ENCODE measurements at regions not wholly inside any gene's neighbourhood (a gene's known extent, or its start where the extent isn't known, plus 50 kb on each side); places are given as distances from the start of the nearest gene placed in this dataset.

DNA sequence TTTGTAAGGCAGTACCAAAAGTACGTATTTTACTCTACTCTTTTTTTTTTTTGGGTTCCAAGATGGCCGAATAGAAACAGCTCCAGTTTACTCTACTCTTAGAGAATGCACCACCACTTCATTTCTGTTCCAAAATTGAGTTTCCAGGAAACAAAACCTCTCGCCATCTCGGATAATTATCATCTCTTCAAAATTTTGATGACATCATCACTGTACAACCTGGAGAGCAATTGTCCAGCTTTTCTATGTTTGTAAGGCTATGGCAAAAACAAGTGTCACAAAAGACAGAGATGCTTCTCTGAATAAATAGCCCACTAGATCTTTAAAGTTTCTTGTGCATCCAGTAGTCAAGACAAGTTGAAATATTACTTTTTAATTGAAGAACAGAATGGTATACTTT, 1631.9 kb upstream of the CDH6 start:
- TF ChIP-seq, protein P1, sequence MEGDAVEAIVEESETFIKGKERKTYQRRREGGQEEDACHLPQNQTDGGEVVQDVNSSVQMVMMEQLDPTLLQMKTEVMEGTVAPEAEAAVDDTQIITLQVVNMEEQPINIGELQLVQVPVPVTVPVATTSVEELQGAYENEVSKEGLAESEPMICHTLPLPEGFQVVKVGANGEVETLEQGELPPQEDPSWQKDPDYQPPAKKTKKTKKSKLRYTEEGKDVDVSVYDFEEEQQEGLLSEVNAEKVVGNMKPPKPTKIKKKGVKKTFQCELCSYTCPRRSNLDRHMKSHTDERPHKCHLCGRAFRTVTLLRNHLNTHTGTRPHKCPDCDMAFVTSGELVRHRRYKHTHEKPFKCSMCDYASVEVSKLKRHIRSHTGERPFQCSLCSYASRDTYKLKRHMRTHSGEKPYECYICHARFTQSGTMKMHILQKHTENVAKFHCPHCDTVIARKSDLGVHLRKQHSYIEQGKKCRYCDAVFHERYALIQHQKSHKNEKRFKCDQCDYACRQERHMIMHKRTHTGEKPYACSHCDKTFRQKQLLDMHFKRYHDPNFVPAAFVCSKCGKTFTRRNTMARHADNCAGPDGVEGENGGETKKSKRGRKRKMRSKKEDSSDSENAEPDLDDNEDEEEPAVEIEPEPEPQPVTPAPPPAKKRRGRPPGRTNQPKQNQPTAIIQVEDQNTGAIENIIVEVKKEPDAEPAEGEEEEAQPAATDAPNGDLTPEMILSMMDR (IDR thresholded peaks at IDR 0.05; ENCODE audit: control insufficient read depth, insufficient read depth, low read depth, low read length, missing control alignments), result no peak
- no peak for DNase-seq (ENCODE audit: low read depth)
- no peak overlapping the region for H3K4me3 ChIP-seq (ENCODE audit: control insufficient read depth, low read depth, low read length)

DNA sequence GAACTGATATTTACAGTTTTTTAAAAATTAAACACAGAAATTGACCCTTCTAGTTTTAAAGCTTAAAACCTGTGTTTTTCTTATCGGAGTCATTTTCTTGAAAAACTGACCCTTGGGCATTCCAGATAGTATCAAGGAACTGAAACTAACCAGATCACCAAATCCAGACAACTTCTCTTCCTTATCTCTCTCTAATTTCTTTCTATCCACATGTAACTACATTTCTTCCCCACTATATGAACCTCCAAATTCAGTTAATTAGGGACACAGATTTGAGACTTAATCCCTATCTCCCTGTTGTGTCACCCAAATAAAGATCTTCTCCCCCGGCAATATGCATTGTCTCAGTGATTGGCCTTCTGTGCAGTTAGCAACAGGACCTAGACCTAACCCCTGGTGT, 1643.0 kb upstream of the CDH6 start:
- no peak overlapping the region for H3K4me3 ChIP-seq (ENCODE audit: control insufficient read depth, low read depth, low read length)
- DNase-seq (ENCODE audit: low read depth), result no peak
- TF ChIP-seq, protein P1 (IDR thresholded peaks at IDR 0.05; ENCODE audit: control insufficient read depth, insufficient read depth, low read depth, low read length, missing control alignments), result no peak

DNA sequence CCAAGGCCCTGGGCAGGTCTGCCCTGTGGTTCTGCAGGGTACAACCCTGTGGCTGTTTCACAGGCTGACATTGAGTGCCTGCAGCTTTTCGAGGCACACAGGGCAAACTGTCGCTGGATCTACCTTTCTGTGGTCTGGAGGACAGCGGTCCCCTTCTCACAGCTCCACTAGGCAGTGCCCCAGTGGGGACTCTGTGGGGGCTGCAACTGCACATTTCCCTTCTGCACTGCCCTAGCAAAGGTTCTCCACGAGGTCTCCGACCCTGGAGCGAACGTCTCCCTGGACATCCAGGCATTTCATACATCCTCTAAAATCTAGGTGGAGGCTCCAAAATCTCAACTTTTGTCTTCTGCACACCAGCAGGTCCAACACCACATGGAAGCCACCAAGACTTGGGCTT, 1645.2 kb upstream of the CDH6 start:
- no peak overlapping the region for H3K4me3 ChIP-seq (ENCODE audit: control insufficient read depth, low read depth, low read length)
- no peak for DNase-seq (ENCODE audit: low read depth)
- TF ChIP-seq, protein P1 (IDR thresholded peaks at IDR 0.05; ENCODE audit: control insufficient read depth, insufficient read depth, low read depth, low read length, missing control alignments), result no peak

DNA sequence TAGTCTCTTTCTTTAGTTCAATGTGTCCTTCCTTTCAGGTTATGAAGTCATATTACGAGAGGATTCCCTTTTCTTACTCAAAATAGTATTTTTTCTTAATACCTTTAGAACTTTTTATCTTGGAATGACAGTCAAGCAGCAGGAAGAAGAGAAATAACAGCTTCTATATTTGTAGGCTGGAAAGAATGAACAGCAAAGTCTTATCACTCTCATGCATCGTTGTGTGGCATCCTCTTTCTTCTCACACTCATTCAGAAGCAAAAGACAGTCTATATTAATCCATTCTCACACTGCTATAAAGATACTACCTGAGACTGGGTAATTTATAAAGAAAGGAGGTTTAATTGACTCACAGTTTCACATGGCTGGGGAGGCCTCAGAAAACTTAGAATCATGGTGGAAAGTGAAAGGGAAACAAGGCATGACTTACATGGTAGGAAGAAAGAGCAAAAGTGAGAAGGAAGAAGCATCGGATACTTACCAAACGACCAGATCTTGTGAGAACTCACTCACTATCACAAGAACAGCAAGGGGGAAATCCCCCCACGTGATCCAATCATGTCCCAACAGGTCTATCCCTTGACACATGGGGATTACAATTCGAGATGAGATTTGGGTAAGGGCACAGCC, 1646.1 kb upstream of the CDH6 start:
- no peak overlapping the region for H3K4me3 ChIP-seq (ENCODE audit: control insufficient read depth, low read depth, low read length)
- TF ChIP-seq, protein P1 (IDR thresholded peaks at IDR 0.05; ENCODE audit: control insufficient read depth, insufficient read depth, low read depth, low read length, missing control alignments), result no peak
- no peak for DNase-seq (ENCODE audit: low read depth)

DNA sequence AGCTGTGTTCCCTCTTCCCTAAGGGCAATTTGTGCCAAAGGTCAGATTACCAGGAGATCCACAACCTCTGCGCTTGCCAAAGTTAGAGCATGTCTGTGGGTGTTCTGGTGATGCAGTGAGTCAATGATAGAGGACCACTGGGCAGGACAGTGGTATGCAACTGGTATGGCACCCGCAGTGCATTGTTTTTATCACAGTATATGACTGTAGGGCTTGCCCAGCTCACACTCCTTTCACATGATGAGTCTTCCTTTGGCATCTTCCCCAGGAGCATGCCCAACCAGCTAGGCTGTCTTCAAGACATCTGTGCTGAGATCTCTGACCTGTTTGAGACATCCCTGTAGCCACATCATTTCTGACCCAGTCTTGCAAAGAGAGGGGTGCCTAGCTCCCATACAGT, 1650.0 kb upstream of the CDH6 start:
- TF ChIP-seq, protein P1 (IDR thresholded peaks at IDR 0.05; ENCODE audit: control insufficient read depth, insufficient read depth, low read depth, low read length, missing control alignments), result no peak
- H3K4me3 ChIP-seq (ENCODE audit: control insufficient read depth, low read depth, low read length), result no peak overlapping the region
- DNase-seq (ENCODE audit: low read depth), result no peak

DNA sequence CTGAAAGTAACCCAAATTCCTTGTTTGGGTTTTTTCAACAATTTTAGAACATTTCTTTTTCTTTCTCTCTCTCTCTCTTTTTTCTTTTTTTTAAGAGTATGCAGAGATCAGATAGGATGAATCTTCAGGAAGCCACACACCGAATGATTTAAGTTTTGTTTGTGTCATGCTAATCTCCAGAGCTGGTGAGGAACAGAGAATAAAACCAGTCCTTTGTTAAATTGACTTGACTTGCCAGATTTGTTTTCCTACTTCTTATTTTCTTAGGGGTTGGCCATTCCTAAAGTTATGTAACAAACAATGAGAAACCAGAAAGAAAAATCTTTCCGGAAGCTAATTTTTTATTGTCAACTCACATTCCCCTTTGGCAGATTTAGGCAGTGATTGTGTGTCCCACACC, 1669.3 kb upstream of the CDH6 start:
- H3K4me3 ChIP-seq (ENCODE audit: control insufficient read depth, low read depth, low read length), result no peak overlapping the region
- no peak for DNase-seq (ENCODE audit: low read depth)
- TF ChIP-seq, protein P1 (IDR thresholded peaks at IDR 0.05; ENCODE audit: control insufficient read depth, insufficient read depth, low read depth, low read length, missing control alignments), result no peak

DNA sequence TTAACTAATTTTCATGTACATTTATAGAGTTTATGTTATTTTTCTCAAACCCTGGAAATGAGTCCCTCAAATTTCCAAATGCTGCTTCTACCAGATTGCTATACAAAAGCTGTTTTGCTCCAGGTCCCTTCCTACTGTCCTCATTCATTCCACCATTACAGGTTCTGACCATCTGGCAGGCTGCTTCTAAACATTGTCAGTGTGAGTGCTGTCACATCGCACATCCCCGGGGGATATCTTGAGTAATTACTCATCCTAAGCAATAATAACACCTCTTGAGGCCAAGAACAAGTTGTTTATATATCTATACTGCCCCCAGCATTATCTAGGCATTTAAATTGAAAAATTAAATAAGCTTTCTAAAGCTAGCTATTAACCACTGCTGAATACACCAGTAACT, 1675.3 kb upstream of the CDH6 start:
- TF ChIP-seq, protein P1 (IDR thresholded peaks at IDR 0.05; ENCODE audit: control insufficient read depth, insufficient read depth, low read depth, low read length, missing control alignments), result no peak

More for the DNA sequence above, 1675.3 kb upstream of the CDH6 start:
- DNase-seq (ENCODE audit: low read depth), result no peak
- H3K4me3 ChIP-seq (ENCODE audit: control insufficient read depth, low read depth, low read length), result no peak overlapping the region

Measured in AG09309 (cell line).